H9 (cell line): ENCODE measurements at regions not wholly inside any gene's neighbourhood (a gene's known extent, or its start where the extent isn't known, plus 50 kb on each side); places are given as distances from the start of the nearest gene placed in this dataset.

Source experiments
- DNase-seq: peaks from one replicate; pipeline ENCODE4 v3.0.0-alpha.2; 2017
- H2AFZ ChIP-seq: one replicate; pipeline ENCODE4 v1.6.1; 2013; ENCODE audit warnings: mild to moderate bottlenecking, low read length, control low read depth, moderate library complexity
- H2AK5ac ChIP-seq: 2 replicates; pipeline ENCODE4 v1.6.1; 2013; ENCODE audit warnings: low read length, control low read depth, mixed read lengths; ENCODE audit not compliant: insufficient read length
- H2BK120ac ChIP-seq: one replicate; pipeline ENCODE4 v1.6.1; 2013; ENCODE audit warnings: low read depth, mild to moderate bottlenecking, low read length, control low read depth, inconsistent platforms; ENCODE audit not compliant: poor library complexity, severe bottlenecking
- H2BK12ac ChIP-seq: 2 replicates; pipeline ENCODE4 v1.6.1; 2013; ENCODE audit warnings: low read length, control low read depth, mixed read lengths, low read depth; ENCODE audit not compliant: insufficient read length
- H2BK15ac ChIP-seq: 2 replicates; pipeline ENCODE4 v1.6.1; 2013; ENCODE audit warnings: low read depth, low read length, control low read depth
- H2BK20ac ChIP-seq: one replicate; pipeline ENCODE4 v1.6.1; 2013; ENCODE audit warnings: low read depth, mild to moderate bottlenecking, low read length, control low read depth, inconsistent platforms; ENCODE audit not compliant: poor library complexity, severe bottlenecking
- H2BK5ac ChIP-seq: 2 replicates; pipeline ENCODE4 v1.6.1; 2013; ENCODE audit warnings: low read length, control low read depth, mixed read lengths; ENCODE audit not compliant: insufficient read length
- H3K14ac ChIP-seq: 2 replicates; pipeline ENCODE4 v1.6.1; 2013; ENCODE audit warnings: low read length, control low read depth; ENCODE audit not compliant: insufficient read depth
- H3K18ac ChIP-seq: 2 replicates; pipeline ENCODE4 v1.6.1; 2013; ENCODE audit warnings: low read depth, mild to moderate bottlenecking, mixed read lengths, low read length, control low read depth; ENCODE audit not compliant: insufficient read length
- H3K23ac ChIP-seq: 2 replicates; pipeline ENCODE4 v1.6.1; 2013; ENCODE audit warnings: low read length, control low read depth, mixed read lengths, low read depth; ENCODE audit not compliant: insufficient read length
- H3K23me2 ChIP-seq: 2 replicates; pipeline ENCODE4 v1.6.1; 2013; ENCODE audit warnings: low read depth, mild to moderate bottlenecking, mixed read lengths, low read length, control low read depth; ENCODE audit not compliant: insufficient read length, poor library complexity, severe bottlenecking
- H3K27ac ChIP-seq: 2 replicates; pipeline ENCODE4 v1.5.1; 2013; ENCODE audit warnings: low read length, control low read depth, mixed read lengths, low read depth; ENCODE audit not compliant: insufficient read length
- H3K27me3 ChIP-seq: 2 replicates; pipeline ENCODE4 v1.6.1; 2013; ENCODE audit warnings: low read length, control low read depth, inconsistent platforms; ENCODE audit not compliant: insufficient read depth
- H3K4ac ChIP-seq: 2 replicates; pipeline ENCODE4 v1.6.1; 2013; ENCODE audit warnings: low read depth, mild to moderate bottlenecking, control low read depth, inconsistent platforms, low read length, moderate library complexity
- H3K4me1 ChIP-seq: 2 replicates; pipeline ENCODE4 v1.6.1; 2013; ENCODE audit warnings: low read length, control low read depth, inconsistent platforms; ENCODE audit not compliant: insufficient read depth
- H3K4me2 ChIP-seq: 2 replicates; pipeline ENCODE4 v1.6.1; 2013; ENCODE audit warnings: low read length, control low read depth, mixed read lengths; ENCODE audit not compliant: insufficient read length, insufficient read depth
- H3K56ac ChIP-seq: 2 replicates; pipeline ENCODE4 v1.6.1; 2013; ENCODE audit warnings: low read depth, mild to moderate bottlenecking, mixed read lengths, low read length, control low read depth; ENCODE audit not compliant: insufficient read length
- H3K79me1 ChIP-seq: 2 replicates; pipeline ENCODE4 v1.6.1; 2013; ENCODE audit warnings: low read depth, mild to moderate bottlenecking, moderate library complexity, low read length, control low read depth, inconsistent platforms; ENCODE audit not compliant: insufficient read depth, poor library complexity, severe bottlenecking
- H3K79me2 ChIP-seq: 2 replicates; pipeline ENCODE4 v1.6.1; 2013; ENCODE audit warnings: low read length, control low read depth, inconsistent platforms; ENCODE audit not compliant: insufficient read depth
- H3K9ac ChIP-seq: 2 replicates; pipeline ENCODE4 v1.6.1; 2013; ENCODE audit warnings: low read length, control low read depth, mixed read lengths; ENCODE audit not compliant: insufficient read length; ENCODE audit errors: extremely low read depth
- H3K9me3 ChIP-seq: one replicate; pipeline ENCODE4 v1.6.1; 2013; ENCODE audit warnings: low read depth, low read length, inconsistent platforms; ENCODE audit not compliant: control insufficient read depth
- H3T11ph ChIP-seq: one replicate; pipeline ENCODE4 v1.6.1; 2013; ENCODE audit warnings: mild to moderate bottlenecking, low read length, control low read depth, inconsistent platforms
- H4K20me1 ChIP-seq: one replicate; pipeline ENCODE4 v1.6.1; 2013; ENCODE audit not compliant: control insufficient read depth, insufficient read length, insufficient read depth
- H4K5ac ChIP-seq: 2 replicates; pipeline ENCODE4 v1.6.1; 2013; ENCODE audit warnings: low read depth, mild to moderate bottlenecking, mixed read lengths, low read length, control low read depth; ENCODE audit not compliant: insufficient read length
- H4K8ac ChIP-seq: replicated peaks from 2 replicates; pipeline ENCODE4 v1.6.1; 2013; ENCODE audit warnings: low read length, control low read depth, mixed read lengths, low read depth; ENCODE audit not compliant: insufficient read length
- H4K91ac ChIP-seq: 2 replicates; pipeline ENCODE4 v1.6.1; 2013; ENCODE audit warnings: low read depth, mild to moderate bottlenecking, moderate library complexity, mixed read lengths, low read length, control low read depth; ENCODE audit not compliant: insufficient read length
- H3K27ac Mint-ChIP-seq, 3 experiments: 2 replicates in 2 of 3; 3 replicates in 1 of 3; pipeline ENCODE4 v1.8.0; 2020 to 2021; ENCODE audit warnings: mixed read lengths in 3 of 3, mild to moderate bottlenecking in 1 of 3, moderate library complexity in 1 of 3
- H3K27me3 Mint-ChIP-seq: 2 replicates; pipeline ENCODE4 v1.8.0; 2021; ENCODE audit warnings: low read depth, mild to moderate bottlenecking, moderate library complexity, mixed read lengths
- H3K36me3 Mint-ChIP-seq, 3 experiments: 2 replicates in 2 of 3; 3 replicates in 1 of 3; pipeline ENCODE4 v1.8.0; 2020 to 2021; ENCODE audit warnings: low read depth in 3 of 3, mixed read lengths in 3 of 3; ENCODE audit not compliant: insufficient read depth in 1 of 3
- H3K4me1 Mint-ChIP-seq, 2 experiments: 2 replicates each; pipeline ENCODE4 v1.8.0; 2020; ENCODE audit warnings: mixed read lengths in 2 of 2
- H3K4me3 Mint-ChIP-seq, 2 experiments: 2 replicates in 1 of 2; 3 replicates in 1 of 2; pipeline ENCODE4 v1.8.0; 2020 to 2021; ENCODE audit warnings: mild to moderate bottlenecking in 2 of 2, mixed read lengths in 2 of 2, moderate library complexity in 1 of 2
- H3K9me3 Mint-ChIP-seq, 2 experiments: 2 replicates in 1 of 2; 3 replicates in 1 of 2; pipeline ENCODE4 v1.8.0; 2020; ENCODE audit warnings: mild to moderate bottlenecking in 2 of 2, mixed read lengths in 2 of 2, moderate library complexity in 1 of 2
- WGBS: extraction: QIAGEN DNeasy Blood & Tissue Kit; methylation state at CpG from one replicate; pipeline ENCODE4 v1.1.7; 2013; ENCODE audit warnings: missing lambda C conversion rate, low lambda C conversion rate, mixed read lengths; ENCODE audit not compliant: insufficient read length; ENCODE audit errors: extremely low coverage; 5-methylcytosine and 5-hydroxymethylcytosine counted together
- TF ChIP-seq, protein P1 (sequence below): fragments of 200-600 bp; sonication (generic); conservative IDR thresholded peaks from 3 replicates; pipeline ENCODE4 v1.8.0; 2021; ENCODE audit warnings: antibody characterized with exemption, mild to moderate bottlenecking

DNA sequence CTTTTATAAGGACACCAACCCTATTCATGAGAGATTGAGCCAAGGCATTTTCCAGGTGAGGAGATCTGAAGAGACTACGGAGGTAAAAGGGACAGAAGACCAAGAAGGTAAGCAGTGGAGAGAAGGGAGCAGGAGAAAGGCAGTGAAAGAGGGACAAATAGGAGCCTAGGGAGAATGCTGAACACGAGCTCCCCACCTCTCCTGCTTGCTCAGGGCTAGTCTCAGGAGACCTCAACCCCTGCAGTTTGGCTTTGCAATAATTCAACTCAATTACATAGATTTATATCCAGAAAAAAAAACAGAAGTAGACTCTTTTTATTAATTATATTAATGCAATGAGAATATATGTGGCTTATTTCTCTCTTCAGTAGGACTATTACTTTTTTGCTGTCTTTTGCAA, 91.0 kb upstream of the DDX18 start:
- H3K79me1 ChIP-seq, result no peaks in the 10 kb centered on the region
- no peaks in the 10 kb centered on the region for H3K27me3 ChIP-seq
- WGBS, result no CpG with 5 or more reads among the region's 2 CpGs
- Mint-ChIP-seq H3K9me3 (peaks cover 5 to 19% of the 10 kb centered on the region in 2 experiments; a peak in 3 of 5 replicates), H3K4me3 (no peak overlapping the region), H3K27ac (no peak overlapping the region), H3K27me3 (peaks cover 5% of the 10 kb centered on the region; the same call in 1 of the 2 replicates), H3K4me1 (no peaks in the 10 kb centered on the region), H3K36me3 (peaks cover 0 to 14% (median 0%) of the 10 kb centered on the region in 3 experiments; a peak in 2 of 7 replicates)
- no peak overlapping the region for H2AFZ ChIP-seq
- no peak overlapping the region for H3K56ac ChIP-seq
- no peak overlapping the region for H4K91ac ChIP-seq
- H2BK5ac ChIP-seq, result no peak overlapping the region
- no peak overlapping the region for H3K18ac ChIP-seq
- no peaks in the 10 kb centered on the region for H4K20me1 ChIP-seq
- no peak overlapping the region for H2BK12ac ChIP-seq
- no peak for DNase-seq
- H3K79me2 ChIP-seq, result no peaks in the 10 kb centered on the region
- H3T11ph ChIP-seq, result no peak overlapping the region
- no peak overlapping the region for H3K14ac ChIP-seq
- no peak overlapping the region for H4K8ac ChIP-seq
- no peak overlapping the region for H2BK120ac ChIP-seq
- H3K4ac ChIP-seq, result no peak overlapping the region
- TF ChIP-seq, protein P1, sequence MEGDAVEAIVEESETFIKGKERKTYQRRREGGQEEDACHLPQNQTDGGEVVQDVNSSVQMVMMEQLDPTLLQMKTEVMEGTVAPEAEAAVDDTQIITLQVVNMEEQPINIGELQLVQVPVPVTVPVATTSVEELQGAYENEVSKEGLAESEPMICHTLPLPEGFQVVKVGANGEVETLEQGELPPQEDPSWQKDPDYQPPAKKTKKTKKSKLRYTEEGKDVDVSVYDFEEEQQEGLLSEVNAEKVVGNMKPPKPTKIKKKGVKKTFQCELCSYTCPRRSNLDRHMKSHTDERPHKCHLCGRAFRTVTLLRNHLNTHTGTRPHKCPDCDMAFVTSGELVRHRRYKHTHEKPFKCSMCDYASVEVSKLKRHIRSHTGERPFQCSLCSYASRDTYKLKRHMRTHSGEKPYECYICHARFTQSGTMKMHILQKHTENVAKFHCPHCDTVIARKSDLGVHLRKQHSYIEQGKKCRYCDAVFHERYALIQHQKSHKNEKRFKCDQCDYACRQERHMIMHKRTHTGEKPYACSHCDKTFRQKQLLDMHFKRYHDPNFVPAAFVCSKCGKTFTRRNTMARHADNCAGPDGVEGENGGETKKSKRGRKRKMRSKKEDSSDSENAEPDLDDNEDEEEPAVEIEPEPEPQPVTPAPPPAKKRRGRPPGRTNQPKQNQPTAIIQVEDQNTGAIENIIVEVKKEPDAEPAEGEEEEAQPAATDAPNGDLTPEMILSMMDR, result no peak
- no peak overlapping the region for H3K23ac ChIP-seq
- no peak overlapping the region for H2AK5ac ChIP-seq
- no peak overlapping the region for H2BK20ac ChIP-seq
- no peak overlapping the region for H3K27ac ChIP-seq
- no peak overlapping the region for H3K4me2 ChIP-seq
- H2BK15ac ChIP-seq, result no peak overlapping the region; the same call in 1 of the 2 replicates
- no peak overlapping the region for H3K9ac ChIP-seq
- H4K5ac ChIP-seq, result no peak overlapping the region
- no peaks in the 10 kb centered on the region for H3K9me3 ChIP-seq
- no peaks in the 10 kb centered on the region for H3K23me2 ChIP-seq
- no peaks in the 10 kb centered on the region for H3K4me1 ChIP-seq
